ENCODE measurements at regions not wholly inside any gene's neighbourhood (a gene's known extent, or its start where the extent isn't known, plus 50 kb on each side); places are given as distances from the start of the nearest gene placed in this dataset.

DNA sequence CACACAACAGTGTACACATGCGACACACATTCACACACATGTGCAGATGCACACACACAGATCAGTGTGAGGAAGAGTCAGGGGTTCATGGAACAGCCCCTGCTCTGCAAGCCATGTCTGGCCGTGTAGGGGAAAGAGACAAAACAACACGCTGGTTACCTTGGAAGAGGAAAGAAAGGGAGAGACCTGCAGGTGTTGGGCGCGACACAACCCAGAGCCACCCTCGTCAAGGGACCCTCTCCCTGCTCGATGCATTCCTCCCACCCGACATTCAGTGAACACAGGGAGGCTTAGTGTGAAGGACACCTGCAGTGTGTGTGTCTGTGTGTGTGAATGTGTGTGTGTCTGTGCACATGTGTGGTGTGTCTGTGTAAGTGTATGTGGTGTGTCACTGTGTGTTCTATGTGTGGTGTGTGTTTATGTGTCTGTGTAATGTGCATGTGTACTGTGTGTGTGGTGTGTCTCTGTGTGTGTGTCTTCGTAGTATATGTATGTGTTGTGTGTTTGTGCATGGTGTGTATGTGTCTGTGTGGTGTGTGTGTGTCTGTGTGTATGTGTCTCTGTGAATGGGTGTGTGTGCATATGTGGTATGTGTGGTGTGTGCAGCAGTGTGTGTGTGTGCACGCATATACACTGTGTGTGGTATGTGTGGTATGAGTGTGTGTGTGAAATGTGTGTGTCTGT lies 69.5 kb upstream of the PITRM1 start:
- H3K79me2 ChIP-seq (ENCODE audit: low read length), result no peaks in the 10 kb centered on the region
- H3K4me2 ChIP-seq (ENCODE audit: low read length), result no peak overlapping the region
- H3K4me1 ChIP-seq (ENCODE audit: insufficient read depth, low read length), result no peaks in the 10 kb centered on the region
- no peaks in the 10 kb centered on the region for H3K27me3 ChIP-seq (ENCODE audit: low read length)
- POLR2A ChIA-PET (ENCODE audit: unreplicated experiment), result no interaction called here
- ATAC-seq (no peak), DNase-seq (no peak)
- no peak overlapping the region for H2AFZ ChIP-seq (ENCODE audit: low read length)
- intact Hi-C loops (cut with micrococcal nuclease), result no loop called here
- TF ChIP-seq, protein P1, sequence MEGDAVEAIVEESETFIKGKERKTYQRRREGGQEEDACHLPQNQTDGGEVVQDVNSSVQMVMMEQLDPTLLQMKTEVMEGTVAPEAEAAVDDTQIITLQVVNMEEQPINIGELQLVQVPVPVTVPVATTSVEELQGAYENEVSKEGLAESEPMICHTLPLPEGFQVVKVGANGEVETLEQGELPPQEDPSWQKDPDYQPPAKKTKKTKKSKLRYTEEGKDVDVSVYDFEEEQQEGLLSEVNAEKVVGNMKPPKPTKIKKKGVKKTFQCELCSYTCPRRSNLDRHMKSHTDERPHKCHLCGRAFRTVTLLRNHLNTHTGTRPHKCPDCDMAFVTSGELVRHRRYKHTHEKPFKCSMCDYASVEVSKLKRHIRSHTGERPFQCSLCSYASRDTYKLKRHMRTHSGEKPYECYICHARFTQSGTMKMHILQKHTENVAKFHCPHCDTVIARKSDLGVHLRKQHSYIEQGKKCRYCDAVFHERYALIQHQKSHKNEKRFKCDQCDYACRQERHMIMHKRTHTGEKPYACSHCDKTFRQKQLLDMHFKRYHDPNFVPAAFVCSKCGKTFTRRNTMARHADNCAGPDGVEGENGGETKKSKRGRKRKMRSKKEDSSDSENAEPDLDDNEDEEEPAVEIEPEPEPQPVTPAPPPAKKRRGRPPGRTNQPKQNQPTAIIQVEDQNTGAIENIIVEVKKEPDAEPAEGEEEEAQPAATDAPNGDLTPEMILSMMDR (conservative IDR thresholded peaks at IDR 0.05; ENCODE audit: low read depth, low read length), result no peak
- CTCF ChIA-PET, result no interaction called here
- no peaks in the 10 kb centered on the region for H3K36me3 ChIP-seq (ENCODE audit: low read depth, low read length)
- no peaks in the 10 kb centered on the region for H3K9me2 ChIP-seq (replicated peaks; ENCODE audit: low read length)
- H3K4me3 ChIP-seq (ENCODE audit: low read length), result no peak overlapping the region
- no peaks in the 10 kb centered on the region for H3K9me3 ChIP-seq (ENCODE audit: low read length)
- H3F3A ChIP-seq (ENCODE audit: low read length, unreplicated experiment), result no peaks in the 10 kb centered on the region
- H3K9ac ChIP-seq (ENCODE audit: low read length), result no peak overlapping the region
- no peak overlapping the region for H3K27ac ChIP-seq (ENCODE audit: low read length)
- BruUV-seq (replicated peaks), result no TSS peak
- no peaks in the 10 kb centered on the region for H4K20me1 ChIP-seq (ENCODE audit: low read length)

DNA sequence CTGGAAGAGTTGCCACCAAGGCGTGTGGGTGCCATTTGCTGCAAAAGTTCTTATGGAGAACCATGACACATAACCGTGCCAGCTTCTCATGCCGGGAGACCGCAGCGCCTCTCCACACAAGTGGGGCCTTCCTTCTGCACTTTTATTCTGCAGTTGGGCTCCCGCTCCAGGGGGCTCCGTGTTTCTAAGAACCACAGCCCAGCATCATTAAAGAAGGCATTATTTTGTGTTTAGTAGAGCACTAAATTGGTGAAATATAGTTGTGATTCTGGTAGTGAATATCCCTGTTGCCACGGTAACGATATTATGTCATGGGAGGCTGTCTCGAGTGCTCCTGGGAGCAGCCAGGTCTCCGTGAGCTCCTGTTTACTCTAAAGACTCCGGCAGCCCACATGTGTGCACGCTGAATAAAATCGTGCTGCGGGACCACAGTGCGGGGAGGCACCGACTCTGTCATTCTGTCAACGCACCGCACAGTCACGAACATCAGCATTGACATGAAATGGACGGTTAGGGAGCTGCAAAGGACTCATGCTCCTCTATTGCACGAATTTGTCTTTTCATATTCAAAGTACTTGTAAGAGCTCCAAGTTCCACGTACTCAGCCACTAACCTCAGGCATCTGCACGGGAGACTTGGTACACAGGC lies 68.8 kb upstream of the PITRM1 start:
- H3K4me3 ChIP-seq (ENCODE audit: low read length), result no peak overlapping the region
- TF ChIP-seq EZH2 (IDR thresholded peaks at IDR 0.05; ENCODE audit: low read length, unreplicated experiment) (no peak), EZH2phosphoT487 (IDR thresholded peaks at IDR 0.05; ENCODE audit: borderline replicate concordance, low read length) (no peak)
- TF ChIP-seq, protein P1 (conservative IDR thresholded peaks at IDR 0.05; ENCODE audit: low read depth, low read length), result no peak
- H3K79me2 ChIP-seq (ENCODE audit: low read length), result no peaks in the 10 kb centered on the region
- ATAC-seq (no peak), DNase-seq (no peak)
- H2AFZ ChIP-seq (ENCODE audit: low read length), result no peak overlapping the region
- ChIA-PET POLR2A (ENCODE audit: unreplicated experiment) (no interaction called here), CTCF (no interaction called here)
- no peak overlapping the region for H3K27ac ChIP-seq (ENCODE audit: low read length)
- intact Hi-C loops (cut with micrococcal nuclease), result no loop called here
- no peak overlapping the region for H3K4me2 ChIP-seq (ENCODE audit: low read length)
- no TSS peak for BruUV-seq (replicated peaks)
- H3F3A ChIP-seq (ENCODE audit: low read length, unreplicated experiment), result no peaks in the 10 kb centered on the region
- H3K36me3 ChIP-seq (ENCODE audit: low read depth, low read length), result no peaks in the 10 kb centered on the region
- no peak overlapping the region for H3K9ac ChIP-seq (ENCODE audit: low read length)
- H3K4me1 ChIP-seq (ENCODE audit: insufficient read depth, low read length), result no peaks in the 10 kb centered on the region
- no peaks in the 10 kb centered on the region for H3K9me2 ChIP-seq (replicated peaks; ENCODE audit: low read length)
- H3K9me3 ChIP-seq (ENCODE audit: low read length), result no peaks in the 10 kb centered on the region
- H4K20me1 ChIP-seq (ENCODE audit: low read length), result no peaks in the 10 kb centered on the region
- no peaks in the 10 kb centered on the region for H3K27me3 ChIP-seq (ENCODE audit: low read length)

All from PC-3 (cell line).